ENCODE measurements at regions not wholly inside any gene's neighbourhood (a gene's known extent, or its start where the extent isn't known, plus 50 kb on each side); places are given as distances from the start of the nearest gene placed in this dataset.

GRCh38 chr13:110000534-110001345 is 214.4 kb upstream of the IRS2 start:
- TF ChIP-seq, protein P1, sequence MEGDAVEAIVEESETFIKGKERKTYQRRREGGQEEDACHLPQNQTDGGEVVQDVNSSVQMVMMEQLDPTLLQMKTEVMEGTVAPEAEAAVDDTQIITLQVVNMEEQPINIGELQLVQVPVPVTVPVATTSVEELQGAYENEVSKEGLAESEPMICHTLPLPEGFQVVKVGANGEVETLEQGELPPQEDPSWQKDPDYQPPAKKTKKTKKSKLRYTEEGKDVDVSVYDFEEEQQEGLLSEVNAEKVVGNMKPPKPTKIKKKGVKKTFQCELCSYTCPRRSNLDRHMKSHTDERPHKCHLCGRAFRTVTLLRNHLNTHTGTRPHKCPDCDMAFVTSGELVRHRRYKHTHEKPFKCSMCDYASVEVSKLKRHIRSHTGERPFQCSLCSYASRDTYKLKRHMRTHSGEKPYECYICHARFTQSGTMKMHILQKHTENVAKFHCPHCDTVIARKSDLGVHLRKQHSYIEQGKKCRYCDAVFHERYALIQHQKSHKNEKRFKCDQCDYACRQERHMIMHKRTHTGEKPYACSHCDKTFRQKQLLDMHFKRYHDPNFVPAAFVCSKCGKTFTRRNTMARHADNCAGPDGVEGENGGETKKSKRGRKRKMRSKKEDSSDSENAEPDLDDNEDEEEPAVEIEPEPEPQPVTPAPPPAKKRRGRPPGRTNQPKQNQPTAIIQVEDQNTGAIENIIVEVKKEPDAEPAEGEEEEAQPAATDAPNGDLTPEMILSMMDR (IDR thresholded peaks at IDR 0.05): no peak
- TF ChIP-seq SIN3A (IDR thresholded peaks at IDR 0.05; ENCODE audit: borderline replicate concordance, insufficient read depth, low read depth, low read length) (no peak), POLR2AphosphoS5 (IDR thresholded peaks at IDR 0.05; ENCODE audit: low read depth, low read length) (no peak), TCF7L2 (IDR thresholded peaks at IDR 0.05; ENCODE audit: low read depth, low read length) (no peak)
- TF ChIP-seq, protein P2, sequence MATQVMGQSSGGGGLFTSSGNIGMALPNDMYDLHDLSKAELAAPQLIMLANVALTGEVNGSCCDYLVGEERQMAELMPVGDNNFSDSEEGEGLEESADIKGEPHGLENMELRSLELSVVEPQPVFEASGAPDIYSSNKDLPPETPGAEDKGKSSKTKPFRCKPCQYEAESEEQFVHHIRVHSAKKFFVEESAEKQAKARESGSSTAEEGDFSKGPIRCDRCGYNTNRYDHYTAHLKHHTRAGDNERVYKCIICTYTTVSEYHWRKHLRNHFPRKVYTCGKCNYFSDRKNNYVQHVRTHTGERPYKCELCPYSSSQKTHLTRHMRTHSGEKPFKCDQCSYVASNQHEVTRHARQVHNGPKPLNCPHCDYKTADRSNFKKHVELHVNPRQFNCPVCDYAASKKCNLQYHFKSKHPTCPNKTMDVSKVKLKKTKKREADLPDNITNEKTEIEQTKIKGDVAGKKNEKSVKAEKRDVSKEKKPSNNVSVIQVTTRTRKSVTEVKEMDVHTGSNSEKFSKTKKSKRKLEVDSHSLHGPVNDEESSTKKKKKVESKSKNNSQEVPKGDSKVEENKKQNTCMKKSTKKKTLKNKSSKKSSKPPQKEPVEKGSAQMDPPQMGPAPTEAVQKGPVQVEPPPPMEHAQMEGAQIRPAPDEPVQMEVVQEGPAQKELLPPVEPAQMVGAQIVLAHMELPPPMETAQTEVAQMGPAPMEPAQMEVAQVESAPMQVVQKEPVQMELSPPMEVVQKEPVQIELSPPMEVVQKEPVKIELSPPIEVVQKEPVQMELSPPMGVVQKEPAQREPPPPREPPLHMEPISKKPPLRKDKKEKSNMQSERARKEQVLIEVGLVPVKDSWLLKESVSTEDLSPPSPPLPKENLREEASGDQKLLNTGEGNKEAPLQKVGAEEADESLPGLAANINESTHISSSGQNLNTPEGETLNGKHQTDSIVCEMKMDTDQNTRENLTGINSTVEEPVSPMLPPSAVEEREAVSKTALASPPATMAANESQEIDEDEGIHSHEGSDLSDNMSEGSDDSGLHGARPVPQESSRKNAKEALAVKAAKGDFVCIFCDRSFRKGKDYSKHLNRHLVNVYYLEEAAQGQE (IDR thresholded peaks at IDR 0.05; ENCODE audit: insufficient read depth in 1 of 2, low read depth in 2 of 2, low read length in 1 of 2): no peak
